ENCODE measurements at regions not wholly inside any gene's neighbourhood (a gene's known extent, or its start where the extent isn't known, plus 50 kb on each side); places are given as distances from the start of the nearest gene placed in this dataset.

- TF ChIP-seq POLR2A (IDR thresholded peaks at IDR 0.05) = no peak
- no peak for TF ChIP-seq EP300 (IDR thresholded peaks at IDR 0.05; ENCODE audit: low read depth)
- TF ChIP-seq POLR2AphosphoS5 (IDR thresholded peaks at IDR 0.05) = no peak
These were observed 204.4 kb downstream of the KLF6 start for GRCh38 chr10:3580565-3580964.

Measured in transverse colon (tissue), 3 donors.